ENCODE measurements at regions not wholly inside any gene's neighbourhood (a gene's known extent, or its start where the extent isn't known, plus 50 kb on each side); places are given as distances from the start of the nearest gene placed in this dataset.
A peak's percentile ranks its signal among the peaks of the same experiment; 100 is the strongest.

- H3K4me3 ChIP-seq (ENCODE audit: low read depth, low read length), result no peak overlapping the region
- TF ChIP-seq, protein P1, sequence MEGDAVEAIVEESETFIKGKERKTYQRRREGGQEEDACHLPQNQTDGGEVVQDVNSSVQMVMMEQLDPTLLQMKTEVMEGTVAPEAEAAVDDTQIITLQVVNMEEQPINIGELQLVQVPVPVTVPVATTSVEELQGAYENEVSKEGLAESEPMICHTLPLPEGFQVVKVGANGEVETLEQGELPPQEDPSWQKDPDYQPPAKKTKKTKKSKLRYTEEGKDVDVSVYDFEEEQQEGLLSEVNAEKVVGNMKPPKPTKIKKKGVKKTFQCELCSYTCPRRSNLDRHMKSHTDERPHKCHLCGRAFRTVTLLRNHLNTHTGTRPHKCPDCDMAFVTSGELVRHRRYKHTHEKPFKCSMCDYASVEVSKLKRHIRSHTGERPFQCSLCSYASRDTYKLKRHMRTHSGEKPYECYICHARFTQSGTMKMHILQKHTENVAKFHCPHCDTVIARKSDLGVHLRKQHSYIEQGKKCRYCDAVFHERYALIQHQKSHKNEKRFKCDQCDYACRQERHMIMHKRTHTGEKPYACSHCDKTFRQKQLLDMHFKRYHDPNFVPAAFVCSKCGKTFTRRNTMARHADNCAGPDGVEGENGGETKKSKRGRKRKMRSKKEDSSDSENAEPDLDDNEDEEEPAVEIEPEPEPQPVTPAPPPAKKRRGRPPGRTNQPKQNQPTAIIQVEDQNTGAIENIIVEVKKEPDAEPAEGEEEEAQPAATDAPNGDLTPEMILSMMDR (IDR thresholded peaks at IDR 0.05; ENCODE audit: borderline replicate concordance, insufficient read depth, low read depth, low read length), result no peak
Observed at GRCh38 chr7:108789451-108789850, 219.8 kb downstream of the DNAJB9 start.

GRCh38 chr7:108794466-108794865 is 224.8 kb downstream of the DNAJB9 start:
- TF ChIP-seq, protein P1 (IDR thresholded peaks at IDR 0.05; ENCODE audit: borderline replicate concordance, insufficient read depth, low read depth, low read length), result no peak
- H3K4me3 ChIP-seq (ENCODE audit: low read depth, low read length), result no peak overlapping the region

GRCh38 chr7:108802650-108803049 is 233.0 kb downstream of the DNAJB9 start:
- TF ChIP-seq, protein P1 (IDR thresholded peaks at IDR 0.05; ENCODE audit: borderline replicate concordance, insufficient read depth, low read depth, low read length), result no peak
- no peak overlapping the region for H3K4me3 ChIP-seq (ENCODE audit: low read depth, low read length)

- TF ChIP-seq, protein P1 (IDR thresholded peaks at IDR 0.05; ENCODE audit: borderline replicate concordance, insufficient read depth, low read depth, low read length), result peak; percentile 48
- no peak overlapping the region for H3K4me3 ChIP-seq (ENCODE audit: low read depth, low read length)
Observed at GRCh38 chr7:108805808-108806397, 236.2 kb downstream of the DNAJB9 start.

- H3K4me3 ChIP-seq (ENCODE audit: low read depth, low read length), result no peak overlapping the region
- TF ChIP-seq, protein P1 (IDR thresholded peaks at IDR 0.05; ENCODE audit: borderline replicate concordance, insufficient read depth, low read depth, low read length), result no peak
Observed at GRCh38 chr7:108808549-108809266, 239.0 kb downstream of the DNAJB9 start.

DNA sequence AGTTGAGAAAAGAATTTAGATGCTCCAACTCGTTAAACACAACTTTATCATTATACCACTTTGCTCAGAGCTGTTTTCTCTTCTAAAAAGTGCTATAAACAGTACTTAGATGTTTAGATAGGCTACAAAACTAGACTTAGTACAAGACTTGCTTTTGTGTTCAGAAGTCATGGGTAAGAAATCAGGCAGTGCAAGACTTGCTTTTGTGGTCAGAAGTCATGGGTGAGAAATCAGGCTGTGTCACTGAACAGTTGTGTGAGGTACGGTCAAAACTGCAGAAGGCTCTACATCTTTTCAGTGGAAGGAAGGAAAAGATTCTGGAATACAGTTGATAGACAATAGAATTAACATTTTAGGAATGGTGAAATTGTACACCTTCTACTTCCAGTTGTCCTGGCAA is 239.7 kb downstream of the DNAJB9 start:
- no peak overlapping the region for H3K4me3 ChIP-seq (ENCODE audit: low read depth, low read length)
- TF ChIP-seq, protein P1 (IDR thresholded peaks at IDR 0.05; ENCODE audit: borderline replicate concordance, insufficient read depth, low read depth, low read length), result no peak

Measured in GM12875 (cell line).